Medulla oblongata (tissue), 1 donor: ENCODE measurements at regions not wholly inside any gene's neighbourhood (a gene's known extent, or its start where the extent isn't known, plus 50 kb on each side); places are given as distances from the start of the nearest gene placed in this dataset.

Source experiments
- DNase-seq: peaks from one replicate; pipeline ENCODE4 v3.0.0-alpha.2; 2015; ENCODE audit errors: extremely low spot score

DNA sequence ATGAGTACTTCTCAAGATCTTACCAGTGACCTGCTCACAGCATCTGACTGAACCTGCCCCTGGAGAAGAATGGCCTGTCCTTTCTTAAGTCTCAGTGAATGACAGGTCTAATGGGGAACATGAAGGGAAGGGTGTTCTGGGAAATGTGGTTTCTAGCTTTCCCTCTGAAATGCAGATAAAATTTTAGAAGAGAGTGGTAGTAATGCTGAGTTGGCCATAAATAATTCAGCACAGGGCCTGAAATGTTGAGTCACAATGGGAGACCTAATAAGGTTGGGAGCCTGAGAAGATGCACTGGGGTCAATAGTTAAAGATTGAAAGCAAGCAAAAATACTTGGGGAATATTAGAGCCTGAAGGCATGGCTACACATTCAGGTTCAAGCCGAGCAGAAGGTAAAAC, 214.9 kb upstream of the ARHGAP24 start:
- DNase-seq = no peak

DNA sequence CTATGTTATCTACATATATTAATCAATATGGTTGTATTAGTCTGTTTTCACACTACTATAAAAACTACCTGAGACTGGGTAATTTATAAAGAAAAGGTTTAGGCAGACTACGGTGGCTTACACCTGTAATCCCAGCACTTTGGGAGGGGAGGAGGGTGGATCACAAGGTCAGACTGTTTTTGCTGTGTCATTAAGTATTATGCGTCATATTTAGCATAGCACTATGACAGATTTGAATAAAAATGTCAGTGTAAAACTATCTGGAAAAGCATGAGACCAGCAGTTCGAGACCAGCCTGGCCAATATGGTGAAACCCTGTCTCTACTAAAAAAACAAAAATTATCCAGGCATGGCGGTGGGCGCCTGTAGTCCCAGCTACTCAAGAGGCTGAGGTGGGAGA, 209.7 kb upstream of the ARHGAP24 start:
- no peak for DNase-seq

DNA sequence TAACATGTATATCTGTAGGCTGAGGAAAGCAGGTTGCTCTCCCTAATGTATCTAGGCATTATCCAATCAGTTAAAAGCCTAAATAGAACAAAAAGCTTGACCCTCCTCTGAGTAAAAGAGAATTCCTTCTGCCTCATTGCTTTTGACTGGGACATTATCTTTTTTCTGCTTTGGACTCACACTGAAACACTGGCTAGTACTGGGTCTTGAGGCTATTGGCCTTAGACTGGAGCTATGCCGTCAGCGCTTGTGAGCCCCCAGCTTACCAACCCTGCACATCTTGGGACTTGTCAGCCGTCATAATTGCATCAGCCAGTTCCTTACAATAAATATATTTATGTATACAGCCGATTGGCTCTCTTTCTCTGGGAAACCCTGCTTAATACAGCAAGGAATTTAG, 206.8 kb upstream of the ARHGAP24 start:
- no peak for DNase-seq

DNA sequence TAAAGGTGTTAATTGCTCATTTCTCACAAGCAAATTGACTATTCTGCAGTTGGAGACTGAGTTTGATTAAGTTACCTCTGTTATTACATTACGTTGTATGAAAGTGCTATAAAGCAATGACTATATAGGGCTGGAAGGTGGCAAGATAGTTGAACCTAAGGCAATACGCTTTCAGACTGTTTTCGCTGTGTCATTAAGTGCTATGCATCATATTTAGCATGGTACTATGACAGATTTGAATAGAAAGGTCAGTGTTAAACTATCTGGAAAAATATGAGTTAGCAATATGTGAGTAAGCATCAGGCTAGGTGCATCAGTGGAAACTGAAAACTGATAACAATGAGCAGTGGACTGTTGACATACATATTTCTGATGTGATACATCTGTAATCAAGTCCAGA, 206.0 kb upstream of the ARHGAP24 start:
- DNase-seq = no peak

DNA sequence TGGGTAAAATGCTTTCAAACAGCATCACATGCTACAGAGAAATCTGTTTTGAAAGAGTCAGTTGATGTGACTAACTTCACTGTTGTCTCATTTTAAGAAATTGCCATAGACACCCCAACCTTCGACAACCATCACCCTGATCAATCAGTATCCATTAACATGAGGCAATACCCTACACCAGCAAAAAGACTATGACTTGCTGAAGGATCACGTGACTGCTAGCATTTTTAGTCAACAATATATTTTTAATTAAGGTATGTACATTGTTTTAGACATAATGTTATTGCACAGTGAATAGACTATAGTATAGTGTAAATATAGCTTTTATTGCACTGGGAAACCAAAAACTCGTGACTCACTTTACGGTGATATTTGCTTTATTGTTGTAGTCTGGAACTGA, 200.0 kb upstream of the ARHGAP24 start:
- no peak for DNase-seq

DNA sequence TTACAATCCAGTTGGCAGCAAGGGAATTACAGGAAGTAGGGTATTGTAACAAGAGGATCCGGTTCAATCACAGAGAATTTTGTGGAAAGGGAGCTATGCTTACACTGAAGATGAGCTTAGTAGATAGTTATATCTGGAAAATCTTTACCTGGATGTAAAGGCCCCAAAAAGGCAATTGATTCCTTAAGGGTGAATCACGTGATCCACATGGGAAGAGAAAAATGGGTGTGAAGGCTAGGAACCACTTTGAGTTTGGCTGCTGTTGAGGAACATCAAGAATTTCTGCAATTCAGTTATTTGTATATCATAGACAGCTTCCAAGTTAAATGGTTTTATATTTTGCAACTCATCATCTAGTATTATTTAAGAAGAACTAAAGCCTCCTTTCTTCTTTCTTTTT, 194.0 kb upstream of the ARHGAP24 start:
- no peak for DNase-seq

DNA sequence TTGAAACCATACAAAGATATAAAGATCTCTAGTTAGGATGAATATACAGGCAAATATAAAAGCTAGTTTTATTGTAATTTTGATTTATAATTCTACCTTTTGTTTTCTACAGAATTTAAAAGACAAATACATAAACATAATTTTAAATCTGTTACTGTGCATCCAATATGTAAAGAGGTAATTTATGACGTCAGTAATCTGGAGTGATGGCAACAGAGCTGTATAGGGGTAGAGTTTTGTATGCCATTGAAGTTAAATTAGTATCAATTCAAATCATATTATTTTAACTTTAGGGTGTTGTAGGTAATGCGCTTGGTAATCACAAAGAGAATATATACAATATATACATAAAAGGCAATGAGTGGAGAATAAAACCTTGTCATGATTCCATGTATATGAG, 183.7 kb upstream of the ARHGAP24 start:
- DNase-seq = no peak

DNA sequence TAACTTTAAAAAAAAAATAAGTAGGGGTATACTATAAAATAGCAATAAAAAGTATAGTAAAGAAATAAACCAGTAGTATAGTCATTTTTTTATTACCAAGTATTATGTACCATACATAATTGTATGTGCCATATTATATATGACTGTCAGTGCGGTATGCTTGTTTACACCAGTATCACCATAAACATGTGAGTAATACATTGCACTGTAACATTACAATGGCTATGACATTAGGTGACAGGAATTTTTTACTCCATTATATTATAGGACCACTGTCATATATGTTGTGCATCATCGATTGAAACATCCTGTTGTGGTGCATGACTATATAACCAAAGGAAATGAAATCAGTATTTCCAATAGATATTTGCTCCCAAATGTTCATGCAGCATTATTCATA, 176.9 kb upstream of the ARHGAP24 start:
- no peak for DNase-seq

DNA sequence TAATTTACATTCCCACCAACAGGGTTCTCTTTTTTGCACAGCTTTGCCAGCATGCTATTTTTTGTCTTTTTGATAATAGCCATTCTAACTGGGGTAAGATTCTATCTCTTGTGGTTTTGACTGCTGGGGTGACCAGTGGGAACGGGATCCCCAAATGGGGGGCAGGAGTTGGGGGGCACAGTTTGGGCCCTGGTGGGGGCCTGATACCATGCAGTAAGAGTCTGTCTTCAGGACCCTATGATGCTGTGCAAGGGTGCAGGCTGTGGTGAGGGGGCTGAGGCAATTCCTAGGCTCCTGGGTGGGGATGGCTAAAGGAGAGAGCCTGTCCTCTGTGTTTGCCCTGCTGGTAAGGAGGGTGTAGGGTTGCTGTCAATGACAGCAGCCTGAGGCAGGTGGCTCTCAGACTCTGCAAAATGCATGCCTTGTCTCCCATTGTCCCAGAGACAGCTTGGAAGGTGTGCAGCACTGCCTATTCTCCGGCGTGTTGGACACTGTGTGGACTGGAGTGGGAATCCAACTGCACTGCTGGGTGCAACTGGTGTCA, 172.7 kb upstream of the ARHGAP24 start:
- DNase-seq = no peak

DNA sequence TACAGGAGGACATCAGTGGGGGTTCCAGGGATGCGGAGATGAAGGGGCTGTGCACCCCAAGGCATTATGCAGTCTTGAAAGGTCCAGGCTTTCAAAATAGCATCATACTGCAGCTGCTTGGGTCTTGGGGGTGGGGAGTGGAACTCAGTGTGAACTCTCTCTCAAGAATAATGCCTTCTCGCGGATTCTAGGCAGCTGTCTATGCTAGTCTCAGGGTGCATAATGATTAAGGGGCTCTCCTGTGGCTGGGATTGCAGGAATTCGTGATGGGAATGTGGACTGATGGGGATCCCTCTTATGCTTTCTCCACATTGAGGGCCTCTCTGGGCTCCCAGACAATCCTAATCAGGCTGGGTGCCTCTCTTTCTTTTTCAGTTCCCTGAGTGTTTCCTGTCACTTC, 172.2 kb upstream of the ARHGAP24 start:
- peak; percentile 6 for DNase-seq

DNA sequence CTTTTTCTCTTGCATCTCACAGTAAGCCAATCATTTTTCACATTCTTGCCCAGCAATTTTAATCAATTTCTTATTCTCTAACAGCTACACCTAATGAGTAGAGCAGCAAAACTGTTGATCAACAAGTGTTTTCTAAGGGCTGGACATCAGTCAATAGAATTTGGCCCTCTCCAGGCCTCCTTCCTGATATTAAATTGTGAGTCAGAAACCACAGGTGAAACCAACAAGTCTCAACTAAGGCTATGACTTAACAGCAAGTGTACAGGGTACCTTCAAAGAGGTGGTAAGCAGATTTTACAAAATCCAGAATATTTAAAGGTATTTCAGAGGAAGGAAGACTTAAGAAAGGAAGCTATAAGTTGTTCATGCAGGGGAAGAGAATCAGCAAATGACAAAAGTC, 156.5 kb upstream of the ARHGAP24 start:
- no peak for DNase-seq

DNA sequence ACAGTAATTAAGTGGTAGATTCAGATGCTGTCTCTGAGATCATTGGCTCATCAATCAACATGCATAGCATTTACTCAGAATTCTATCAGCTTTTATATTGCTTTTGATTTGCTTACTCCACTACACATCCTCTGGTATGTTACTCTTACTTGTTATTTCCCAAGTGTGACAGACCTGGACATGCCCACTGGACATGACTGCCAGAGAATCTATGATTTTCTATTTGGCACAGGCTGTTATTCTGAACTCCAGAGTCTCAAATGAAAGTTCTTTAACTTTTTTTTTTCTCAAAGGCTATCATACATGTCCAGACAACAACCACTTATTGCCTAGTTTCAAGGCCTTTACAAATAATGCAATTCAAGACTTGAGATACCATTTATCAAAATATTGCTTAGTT, 116.1 kb upstream of the ARHGAP24 start:
- DNase-seq = no peak

DNA sequence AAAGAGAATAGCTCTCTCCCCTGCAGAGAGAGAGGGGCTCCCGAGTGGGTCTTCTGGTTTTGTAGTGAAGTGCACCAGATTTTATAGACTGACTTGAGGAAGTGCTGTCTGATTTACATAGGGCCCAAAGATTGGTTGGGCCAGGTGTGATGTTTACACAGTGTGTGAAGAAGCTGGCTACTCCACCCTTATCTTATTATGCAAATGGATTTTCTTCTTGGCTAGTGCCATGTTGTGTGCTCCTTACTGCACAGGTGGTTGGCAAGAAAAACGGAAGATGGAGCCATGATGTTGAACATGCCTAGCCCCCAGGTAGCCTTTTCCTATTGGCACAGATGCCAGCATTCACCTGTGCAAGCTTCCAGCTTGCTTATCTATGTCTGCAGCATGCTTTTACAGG, 112.4 kb upstream of the ARHGAP24 start:
- DNase-seq = no peak

DNA sequence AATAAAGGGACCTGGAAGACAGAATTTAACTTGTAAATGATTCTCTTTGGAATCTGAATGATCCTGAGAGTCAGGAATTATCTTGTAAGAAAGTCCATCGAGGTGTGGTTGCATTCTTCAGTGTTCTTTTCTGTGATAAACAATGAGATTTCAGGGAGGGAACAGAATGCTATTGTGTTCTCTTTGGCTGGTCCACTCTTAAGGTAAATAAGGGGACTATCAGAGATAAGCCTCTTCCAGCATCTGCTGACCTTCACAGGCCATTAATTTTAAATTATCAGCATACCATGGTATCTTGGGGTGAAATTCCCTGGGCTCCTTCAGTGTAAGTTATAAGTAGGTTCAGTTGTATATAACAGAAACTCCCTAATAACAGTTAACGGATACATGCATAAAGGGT, 107.1 kb upstream of the ARHGAP24 start:
- DNase-seq = no peak

DNA sequence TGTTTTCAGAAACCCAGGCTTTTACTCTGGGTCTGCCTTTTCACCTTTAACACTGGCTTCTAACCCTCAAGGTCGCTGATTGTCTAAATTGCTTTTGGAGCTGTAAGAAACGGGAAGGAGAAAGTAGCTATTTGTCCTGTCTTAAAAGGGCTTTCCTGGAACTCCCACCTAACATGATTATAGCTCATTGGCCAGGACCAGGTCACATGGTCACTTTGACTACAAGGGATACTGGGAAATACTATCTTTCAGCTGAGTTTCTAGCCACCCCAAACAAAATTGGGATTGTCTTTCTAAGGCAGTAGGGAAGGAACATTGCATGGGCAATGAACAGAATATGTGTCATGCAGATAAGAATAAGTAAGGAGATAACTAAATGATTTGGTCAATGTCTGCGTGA, 106.7 kb upstream of the ARHGAP24 start:
- no peak for DNase-seq

DNA sequence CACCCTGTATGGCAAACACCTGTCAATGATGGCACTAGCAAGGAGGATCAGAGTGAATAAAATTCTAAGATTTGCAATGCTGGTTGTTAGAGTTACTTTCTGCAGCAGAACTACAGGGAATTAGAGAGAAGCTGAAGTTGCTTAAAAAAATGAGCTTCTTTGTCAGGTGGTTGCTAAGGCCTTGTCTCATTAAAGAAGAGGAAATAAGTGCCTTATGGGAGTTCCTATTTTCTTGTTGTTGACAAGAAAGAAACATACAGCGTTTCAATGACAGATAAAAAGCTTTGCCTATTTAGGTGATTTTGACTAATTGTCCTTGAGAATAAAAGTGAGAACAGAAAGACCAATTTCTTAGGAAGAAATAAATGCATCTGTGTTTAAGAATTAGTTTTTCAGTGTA, 106.0 kb upstream of the ARHGAP24 start:
- peak; percentile 58 for DNase-seq

DNA sequence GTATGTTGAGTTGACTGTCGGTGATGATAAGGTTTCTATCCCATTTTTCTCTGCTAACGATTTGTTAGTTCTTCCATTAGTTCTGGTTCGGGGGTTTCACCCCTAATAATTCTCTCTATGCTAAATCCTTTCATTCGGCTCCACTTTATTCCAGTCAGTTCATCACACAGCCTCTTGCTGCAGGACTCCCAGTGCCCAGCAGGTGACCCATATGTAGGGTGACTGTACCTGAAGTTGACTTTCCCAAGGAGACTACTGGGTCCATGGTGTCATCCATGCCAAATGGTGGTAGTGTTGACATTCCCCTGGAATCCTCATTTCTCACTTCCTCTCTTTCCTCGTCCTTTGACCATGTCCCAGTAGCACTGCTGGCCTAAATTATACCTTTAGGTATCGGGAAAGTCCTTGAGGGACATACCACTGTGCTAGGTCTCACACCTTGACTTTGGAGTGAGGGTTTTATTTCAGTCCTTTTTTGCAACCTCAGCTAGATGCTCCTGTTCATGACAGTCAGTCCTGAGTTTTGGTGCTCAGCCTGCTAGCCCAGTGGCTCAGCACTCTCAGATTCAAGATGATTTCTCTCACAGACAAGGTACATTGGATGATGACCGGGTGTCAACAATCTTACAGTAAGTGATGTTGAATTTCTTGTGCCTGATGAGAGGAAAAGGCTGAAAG, 105.1 kb upstream of the ARHGAP24 start:
- DNase-seq = no peak

DNA sequence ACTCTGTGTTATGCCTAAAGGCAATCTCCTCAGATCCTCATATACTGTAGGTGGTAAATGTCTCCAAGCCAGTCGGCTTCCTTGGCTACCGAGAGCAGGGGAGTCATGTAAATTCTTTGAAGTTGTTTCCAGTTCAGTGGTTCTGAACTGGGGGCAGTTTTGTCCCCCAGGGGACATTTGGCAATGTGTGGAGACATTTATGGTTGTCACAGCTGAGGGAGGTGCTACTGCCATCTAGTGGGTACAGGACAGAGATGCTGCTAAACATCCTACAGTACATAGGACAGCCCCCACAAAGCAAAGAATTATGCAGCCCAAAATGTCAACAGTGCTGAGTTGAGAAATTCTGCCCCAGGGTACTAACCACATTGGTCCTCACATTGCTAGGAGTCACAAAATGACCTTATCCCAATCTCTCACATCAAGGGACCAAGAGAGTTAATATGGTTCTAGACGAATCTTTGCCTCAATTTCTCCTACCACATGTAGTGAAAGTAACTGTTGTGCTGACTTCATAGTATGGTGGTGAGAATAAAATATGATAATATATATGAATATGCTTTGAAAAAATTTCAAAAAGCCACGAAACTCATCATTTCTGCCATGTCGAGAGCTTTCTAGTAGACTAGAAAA, 104.4 kb upstream of the ARHGAP24 start:
- DNase-seq = peak; percentile 59

DNA sequence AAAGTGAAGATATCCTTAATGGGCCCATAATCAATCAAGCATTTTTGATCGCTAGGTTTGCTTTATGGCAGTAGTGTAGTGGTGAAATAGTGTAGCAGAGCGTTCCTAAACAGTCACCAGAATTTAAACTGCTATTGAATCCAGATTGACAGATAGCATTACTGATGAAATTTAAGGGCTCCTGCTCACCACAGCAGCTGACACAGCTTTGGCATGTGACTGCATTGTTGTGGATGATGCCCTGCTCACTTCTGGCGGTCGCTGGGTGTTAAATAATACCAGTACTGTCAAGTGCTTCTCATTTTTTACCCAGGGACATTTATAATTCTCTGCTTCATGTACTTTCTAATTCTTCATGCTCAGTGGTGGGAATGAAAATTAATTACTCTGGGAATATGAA, 102.0 kb upstream of the ARHGAP24 start:
- DNase-seq = no peak

DNA sequence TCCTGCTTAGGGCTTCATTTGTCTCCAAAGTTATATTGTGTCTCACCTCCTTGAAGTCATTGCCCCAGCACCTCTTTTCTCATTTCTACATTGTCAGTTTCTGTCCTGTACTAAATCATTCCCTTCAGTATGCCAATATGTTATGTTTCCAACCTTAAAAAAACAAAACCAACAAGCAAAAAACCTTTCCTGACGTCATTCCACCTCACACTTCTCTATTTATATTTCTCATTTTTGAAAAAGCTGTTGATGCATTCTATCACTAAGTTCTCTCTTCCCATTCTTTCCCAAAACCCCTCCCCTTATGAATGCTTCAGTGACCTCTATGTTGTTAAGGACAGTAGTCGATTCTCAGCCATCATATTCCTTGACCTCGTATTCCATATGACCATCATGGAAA, 98.7 kb upstream of the ARHGAP24 start:
- DNase-seq = no peak

DNA sequence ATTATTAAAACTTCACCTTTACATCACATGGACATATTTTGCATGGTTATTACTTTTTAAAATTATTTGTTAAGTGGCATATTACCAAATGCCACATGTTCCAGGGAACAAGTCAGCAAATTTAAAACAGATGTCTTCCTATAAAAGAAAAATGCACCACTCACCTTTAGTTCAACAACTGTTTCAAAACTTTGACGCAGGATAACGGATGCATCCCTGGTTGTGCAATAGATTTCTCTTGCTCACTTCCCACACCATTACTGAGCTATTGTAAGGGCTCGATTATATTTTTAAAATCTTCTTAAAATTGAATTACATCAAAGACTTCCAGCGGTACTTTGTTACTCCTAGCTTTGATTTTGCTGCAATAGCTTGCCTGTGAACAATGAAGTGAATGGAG, 93.0 kb upstream of the ARHGAP24 start:
- DNase-seq = no peak

DNA sequence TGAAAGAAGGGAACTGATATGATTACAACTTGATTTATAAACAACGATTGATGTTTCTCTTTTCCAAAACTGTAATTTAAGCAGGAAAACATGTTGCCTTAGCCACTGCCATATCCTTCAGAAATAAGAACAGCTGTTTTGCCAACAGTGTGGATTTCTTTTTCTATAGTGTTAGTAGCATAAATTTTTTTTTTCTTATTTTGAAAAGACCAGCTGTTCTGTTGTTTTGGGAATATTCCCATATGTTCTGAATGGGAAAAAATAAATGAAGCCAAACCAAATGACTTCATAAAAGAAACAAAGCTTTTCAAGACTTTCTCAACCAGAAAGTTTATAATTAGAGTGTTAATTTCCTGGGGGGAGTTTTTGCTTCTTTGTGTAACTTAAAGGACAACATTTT, 83.9 kb upstream of the ARHGAP24 start:
- DNase-seq = no peak

DNA sequence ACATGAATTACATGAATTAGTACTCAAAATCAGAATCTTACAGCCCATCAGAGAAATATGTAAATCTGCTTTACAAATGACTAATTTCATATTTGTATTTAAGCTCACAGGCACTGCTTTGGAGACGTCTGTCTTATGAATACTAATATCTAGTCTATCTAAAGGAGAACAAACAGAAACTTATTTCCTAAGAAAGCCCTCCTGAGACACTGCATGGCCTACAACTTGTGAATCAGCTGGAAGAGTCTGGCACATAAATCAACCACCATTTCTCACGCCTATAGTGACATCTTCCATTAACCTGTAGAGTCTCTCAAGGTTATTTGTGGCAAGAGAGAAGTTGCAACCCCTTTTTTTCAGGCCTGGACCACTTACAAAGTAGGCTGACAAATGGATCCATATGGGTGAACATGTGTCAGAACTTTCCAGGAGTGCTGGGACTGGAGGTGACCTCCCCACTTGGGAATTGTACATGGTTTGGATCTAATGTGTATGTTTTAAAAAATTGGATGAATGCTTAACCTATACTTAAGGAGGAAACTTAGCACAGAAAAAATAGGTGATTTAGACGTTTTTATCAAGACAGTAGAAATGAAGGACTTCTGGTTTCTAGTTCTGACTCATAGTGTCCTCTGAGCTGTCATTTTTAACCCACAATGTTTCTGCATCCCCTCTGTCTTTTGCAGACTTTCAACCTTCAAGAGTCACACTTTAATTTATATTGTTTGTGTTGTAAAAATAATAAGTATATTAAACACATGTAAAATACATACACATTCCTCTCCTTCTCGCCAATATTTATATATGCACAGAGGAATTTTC, 83.2 kb upstream of the ARHGAP24 start:
- no peak for DNase-seq
